Astrocyte (in vitro differentiated cells and primary cell): ENCODE measurements at regions not wholly inside any gene's neighbourhood (a gene's known extent, or its start where the extent isn't known, plus 50 kb on each side); places are given as distances from the start of the nearest gene placed in this dataset.

Source experiments
- DNase-seq: peaks from one replicate; pipeline ENCODE4 v3.0.0-alpha.2; 2010; ENCODE audit warnings: low read depth
- FAIRE-seq: peaks from 2 replicates; lab custom pipeline; 2011; peaks lifted over from hg19 to GRCh38; lab: Jason Lieb, UNC
- H2AFZ ChIP-seq: 2 replicates; pipeline ENCODE4 v1.6.0; 2012; ENCODE audit warnings: low read depth, low read length, inconsistent platforms
- H3K27ac ChIP-seq: 2 replicates; pipeline ENCODE4 v1.5.1; 2011; ENCODE audit warnings: low read depth, low read length, inconsistent platforms
- H3K27me3 ChIP-seq: 2 replicates; pipeline ENCODE4 v1.6.0; 2011; ENCODE audit warnings: low read length, inconsistent platforms; ENCODE audit not compliant: insufficient read depth
- H3K36me3 ChIP-seq: 2 replicates; pipeline ENCODE4 v1.5.1; 2011; ENCODE audit warnings: low read length, inconsistent platforms; ENCODE audit not compliant: insufficient read depth
- H3K4me1 ChIP-seq: 2 replicates; pipeline ENCODE4 v1.5.1; 2011; ENCODE audit warnings: low read length, inconsistent platforms; ENCODE audit not compliant: insufficient read depth
- H3K4me2 ChIP-seq: 2 replicates; pipeline ENCODE4 v1.6.0; 2012; ENCODE audit warnings: low read length, inconsistent platforms
- H3K4me3 ChIP-seq: 2 replicates; pipeline ENCODE4 v1.5.1; 2011; ENCODE audit warnings: low read depth, mild to moderate bottlenecking, low read length, inconsistent platforms; ENCODE audit not compliant: insufficient read depth
- H3K79me2 ChIP-seq: 2 replicates; pipeline ENCODE4 v1.6.0; 2012; ENCODE audit warnings: mild to moderate bottlenecking, low read length, inconsistent platforms; ENCODE audit not compliant: insufficient read depth
- H3K9ac ChIP-seq: 2 replicates; pipeline ENCODE4 v1.6.0; 2012; ENCODE audit warnings: mild to moderate bottlenecking, low read length, inconsistent platforms
- H3K9me3 ChIP-seq: 2 replicates; pipeline ENCODE4 v1.5.1; 2012; ENCODE audit warnings: low read depth, mild to moderate bottlenecking, low read length, inconsistent platforms; ENCODE audit not compliant: insufficient read depth
- H4K20me1 ChIP-seq: 2 replicates; pipeline ENCODE4 v1.6.0; 2012; ENCODE audit warnings: low read length, inconsistent platforms; ENCODE audit not compliant: insufficient read depth
- H3K27ac Mint-ChIP-seq: one replicate; pipeline ENCODE4 v1.8.0; 2021; ENCODE audit warnings: mild to moderate bottlenecking, mixed read lengths; ENCODE audit not compliant: unreplicated experiment
- H3K27me3 Mint-ChIP-seq: one replicate; pipeline ENCODE4 v1.8.0; 2021; ENCODE audit warnings: low read depth, mixed read lengths; ENCODE audit not compliant: unreplicated experiment
- H3K36me3 Mint-ChIP-seq: one replicate; pipeline ENCODE4 v1.8.0; 2021; ENCODE audit warnings: low read depth, mixed read lengths; ENCODE audit not compliant: unreplicated experiment
- H3K4me1 Mint-ChIP-seq: one replicate; pipeline ENCODE4 v1.8.0; 2021; ENCODE audit warnings: low read depth, mixed read lengths; ENCODE audit not compliant: unreplicated experiment
- H3K4me3 Mint-ChIP-seq: one replicate; pipeline ENCODE4 v1.8.0; 2021; ENCODE audit warnings: mild to moderate bottlenecking, moderate library complexity, mixed read lengths; ENCODE audit not compliant: unreplicated experiment
- H3K9me3 Mint-ChIP-seq: one replicate; pipeline ENCODE4 v1.8.0; 2021; ENCODE audit warnings: mild to moderate bottlenecking, mixed read lengths; ENCODE audit not compliant: unreplicated experiment
- EZH2 ChIP-seq: IDR thresholded peaks from 2 replicates; pipeline ENCODE4 v1.6.1; 2012; ENCODE audit warnings: mild to moderate bottlenecking, low read length, inconsistent platforms; ENCODE audit not compliant: insufficient read depth
- TF ChIP-seq, protein P1 (sequence below): IDR thresholded peaks from 2 replicates; pipeline ENCODE4 v1.5.1; 2011; ENCODE audit warnings: low read depth, mild to moderate bottlenecking, inconsistent platforms, low read length, moderate library complexity; ENCODE audit not compliant: insufficient read depth

DNA sequence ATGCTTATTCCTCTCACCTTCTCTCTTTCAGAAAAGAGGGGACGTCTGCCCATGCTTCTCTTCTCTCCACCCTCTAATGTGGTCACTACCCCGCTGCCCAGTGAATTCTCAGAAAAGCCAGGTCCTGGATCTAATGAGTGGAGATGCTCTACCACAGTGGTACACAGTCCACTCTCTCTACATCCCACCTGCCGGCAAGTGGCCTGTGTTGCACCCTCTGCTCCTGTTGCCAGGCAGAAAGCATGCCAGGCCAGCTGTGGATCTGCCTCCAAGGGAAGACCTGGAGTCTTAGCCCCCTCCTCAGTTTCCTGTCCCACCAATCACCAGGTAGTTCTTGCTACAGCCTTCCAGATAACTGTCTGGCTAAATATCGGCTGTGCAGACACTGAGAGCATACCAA, 71.2 kb upstream of the SPDL1 start:
- H3K9ac ChIP-seq, result no peak overlapping the region
- H3K36me3 ChIP-seq, result no peaks in the 10 kb centered on the region
- H3K4me1 ChIP-seq, result no peaks in the 10 kb centered on the region
- no peak overlapping the region for H3K4me2 ChIP-seq
- no peak overlapping the region for H3K27ac ChIP-seq
- H4K20me1 ChIP-seq, result no peaks in the 10 kb centered on the region
- H3K4me3 ChIP-seq, result no peak overlapping the region
- DNase-seq (no peak), FAIRE-seq (no peak)
- H3K9me3 Mint-ChIP-seq, result peaks cover 4% of the 10 kb centered on the region
- H3K9me3 ChIP-seq, result no peaks in the 10 kb centered on the region
- H2AFZ ChIP-seq, result no peak overlapping the region
- no peaks in the 10 kb centered on the region for H3K4me1 Mint-ChIP-seq
- no peaks in the 10 kb centered on the region for H3K27me3 ChIP-seq
- H3K27ac Mint-ChIP-seq, result no peak overlapping the region
- no peaks in the 10 kb centered on the region for H3K79me2 ChIP-seq
- no peaks in the 10 kb centered on the region for H3K36me3 Mint-ChIP-seq
- peaks cover 22% of the 10 kb centered on the region for H3K27me3 Mint-ChIP-seq
- no peak for TF ChIP-seq EZH2
- TF ChIP-seq, protein P1, sequence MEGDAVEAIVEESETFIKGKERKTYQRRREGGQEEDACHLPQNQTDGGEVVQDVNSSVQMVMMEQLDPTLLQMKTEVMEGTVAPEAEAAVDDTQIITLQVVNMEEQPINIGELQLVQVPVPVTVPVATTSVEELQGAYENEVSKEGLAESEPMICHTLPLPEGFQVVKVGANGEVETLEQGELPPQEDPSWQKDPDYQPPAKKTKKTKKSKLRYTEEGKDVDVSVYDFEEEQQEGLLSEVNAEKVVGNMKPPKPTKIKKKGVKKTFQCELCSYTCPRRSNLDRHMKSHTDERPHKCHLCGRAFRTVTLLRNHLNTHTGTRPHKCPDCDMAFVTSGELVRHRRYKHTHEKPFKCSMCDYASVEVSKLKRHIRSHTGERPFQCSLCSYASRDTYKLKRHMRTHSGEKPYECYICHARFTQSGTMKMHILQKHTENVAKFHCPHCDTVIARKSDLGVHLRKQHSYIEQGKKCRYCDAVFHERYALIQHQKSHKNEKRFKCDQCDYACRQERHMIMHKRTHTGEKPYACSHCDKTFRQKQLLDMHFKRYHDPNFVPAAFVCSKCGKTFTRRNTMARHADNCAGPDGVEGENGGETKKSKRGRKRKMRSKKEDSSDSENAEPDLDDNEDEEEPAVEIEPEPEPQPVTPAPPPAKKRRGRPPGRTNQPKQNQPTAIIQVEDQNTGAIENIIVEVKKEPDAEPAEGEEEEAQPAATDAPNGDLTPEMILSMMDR, result no peak
- no peak overlapping the region for H3K4me3 Mint-ChIP-seq

GRCh38 chr5:169511708-169512107, 71.9 kb upstream of the SPDL1 start:
- no peak for FAIRE-seq
- peaks cover 26% of the 10 kb centered on the region for H3K27me3 Mint-ChIP-seq
- H3K4me3 Mint-ChIP-seq, result no peak overlapping the region
- Histone ChIP-seq H3K27me3 (no peaks in the 10 kb centered on the region), H2AFZ (no peak overlapping the region), H3K4me1 (no peaks in the 10 kb centered on the region), H3K79me2 (no peaks in the 10 kb centered on the region), H3K36me3 (no peaks in the 10 kb centered on the region), H4K20me1 (no peaks in the 10 kb centered on the region), H3K4me3 (no peak overlapping the region), H3K27ac (no peak overlapping the region), H3K9me3 (no peaks in the 10 kb centered on the region), H3K4me2 (no peak overlapping the region), H3K9ac (no peak overlapping the region)
- no peaks in the 10 kb centered on the region for H3K4me1 Mint-ChIP-seq
- TF ChIP-seq EZH2, result no peak
- TF ChIP-seq, protein P1, result no peak
- H3K9me3 Mint-ChIP-seq, result peaks cover 3% of the 10 kb centered on the region
- H3K27ac Mint-ChIP-seq, result no peak overlapping the region
- no peaks in the 10 kb centered on the region for H3K36me3 Mint-ChIP-seq
- DNase-seq, result no peak

DNA sequence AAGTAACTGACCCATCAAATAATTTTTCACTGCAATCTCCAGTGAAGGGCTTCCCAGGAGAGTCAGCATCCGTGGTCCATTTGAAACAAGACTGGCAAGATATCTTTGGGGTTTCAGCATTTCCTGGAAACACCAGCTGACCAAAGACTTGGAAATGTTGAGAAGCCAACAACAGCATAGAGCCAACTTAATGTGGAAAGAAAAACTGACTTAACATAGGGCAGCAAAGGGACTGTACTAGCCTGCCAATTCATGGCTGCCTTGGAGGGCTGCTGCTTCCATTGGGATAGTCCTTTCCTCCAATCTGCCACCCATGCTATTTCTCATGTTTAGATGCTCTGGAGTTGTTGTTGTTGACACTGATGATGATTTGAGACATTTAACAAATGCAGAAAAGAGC, 76.5 kb upstream of the SPDL1 start:
- Histone ChIP-seq H2AFZ (no peak overlapping the region), H3K79me2 (no peaks in the 10 kb centered on the region), H3K4me1 (no peaks in the 10 kb centered on the region), H3K4me2 (no peak overlapping the region), H3K9me3 (no peaks in the 10 kb centered on the region), H3K27me3 (no peaks in the 10 kb centered on the region), H3K9ac (no peak overlapping the region), H3K4me3 (no peak overlapping the region), H3K36me3 (no peaks in the 10 kb centered on the region), H4K20me1 (no peaks in the 10 kb centered on the region), H3K27ac (no peak overlapping the region)
- peaks cover 30% of the 10 kb centered on the region for H3K27me3 Mint-ChIP-seq
- FAIRE-seq, result no peak
- no peak for DNase-seq
- no peaks in the 10 kb centered on the region for H3K36me3 Mint-ChIP-seq
- no peaks in the 10 kb centered on the region for H3K9me3 Mint-ChIP-seq
- no peak overlapping the region for H3K4me3 Mint-ChIP-seq
- H3K27ac Mint-ChIP-seq, result no peak overlapping the region
- no peaks in the 10 kb centered on the region for H3K4me1 Mint-ChIP-seq
- TF ChIP-seq, protein P1, result no peak
- no peak for TF ChIP-seq EZH2
